HG03045 (cell line): ENCODE measurements at regions not wholly inside any gene's neighbourhood (a gene's known extent, or its start where the extent isn't known, plus 50 kb on each side); places are given as distances from the start of the nearest gene placed in this dataset.

Experiments used
- ATAC-seq: cut with Tn5 transposase; IDR thresholded peaks from one replicate; pipeline ENCODE4 v1.9.1; 2021; ENCODE audit warnings: mild to moderate bottlenecking, moderate library complexity; ENCODE audit not compliant: unreplicated experiment

- no peak for ATAC-seq
Measured at GRCh38 chr1:90412563-90412962, 304.5 kb downstream of the BARHL2 start.

GRCh38 chr1:90411185-90411584 is 305.9 kb downstream of the BARHL2 start:
- no peak for ATAC-seq

GRCh38 chr1:90407737-90408136 is 309.4 kb downstream of the BARHL2 start:
- ATAC-seq = no peak

GRCh38 chr1:90405726-90406125 is 311.4 kb downstream of the BARHL2 start:
- no peak for ATAC-seq

- ATAC-seq = no peak
Measured at GRCh38 chr1:90402893-90403849, 313.9 kb downstream of the BARHL2 start.

GRCh38 chr1:90400131-90400530 is 317.0 kb downstream of the BARHL2 start:
- no peak for ATAC-seq

GRCh38 chr1:90396917-90397316 is 320.2 kb downstream of the BARHL2 start:
- ATAC-seq = no peak

GRCh38 chr1:90394247-90394646 is 322.9 kb downstream of the BARHL2 start:
- ATAC-seq = no peak

GRCh38 chr1:90393025-90393424 is 324.1 kb downstream of the BARHL2 start:
- no peak for ATAC-seq

GRCh38 chr1:90391126-90391525 is 326.0 kb downstream of the BARHL2 start:
- no peak for ATAC-seq

GRCh38 chr1:90387805-90388204 is 329.3 kb downstream of the BARHL2 start:
- no peak for ATAC-seq

GRCh38 chr1:90386899-90387720 is 330.0 kb downstream of the BARHL2 start:
- ATAC-seq = no peak

- ATAC-seq = no peak
Measured at GRCh38 chr1:90384193-90384592, 332.9 kb downstream of the BARHL2 start.

GRCh38 chr1:90382161-90382560 is 334.9 kb downstream of the BARHL2 start:
- no peak for ATAC-seq

GRCh38 chr1:90381598-90381997 is 335.5 kb downstream of the BARHL2 start:
- ATAC-seq = no peak

GRCh38 chr1:90371448-90371813 is 345.7 kb downstream of the BARHL2 start:
- ATAC-seq = no peak

GRCh38 chr1:90370686-90371447 is 346.2 kb downstream of the BARHL2 start:
- no peak for ATAC-seq

GRCh38 chr1:90362163-90362562 is 354.9 kb downstream of the BARHL2 start:
- no peak for ATAC-seq

- no peak for ATAC-seq
Measured at GRCh38 chr1:90361026-90361425, 356.1 kb downstream of the BARHL2 start.

GRCh38 chr1:90359994-90360393 is 357.1 kb downstream of the BARHL2 start:
- no peak for ATAC-seq

GRCh38 chr1:90358448-90358847 is 358.7 kb downstream of the BARHL2 start:
- ATAC-seq = no peak
